GM20000 (cell line): ENCODE measurements at regions not wholly inside any gene's neighbourhood (a gene's known extent, or its start where the extent isn't known, plus 50 kb on each side); places are given as distances from the start of the nearest gene placed in this dataset.
A peak's percentile ranks its signal among the peaks of the same experiment; 100 is the strongest.

Experiments
- DNase-seq: peaks from one replicate; pipeline ENCODE4 v3.0.0; 2012; ENCODE audit warnings: low spot score
- TF ChIP-seq, protein P1 (sequence below): IDR thresholded peaks from 2 replicates; pipeline ENCODE4 v1.5.1; 2012; ENCODE audit warnings: mild to moderate bottlenecking, control low read depth; ENCODE audit errors: extremely low read depth, missing control alignments

DNA sequence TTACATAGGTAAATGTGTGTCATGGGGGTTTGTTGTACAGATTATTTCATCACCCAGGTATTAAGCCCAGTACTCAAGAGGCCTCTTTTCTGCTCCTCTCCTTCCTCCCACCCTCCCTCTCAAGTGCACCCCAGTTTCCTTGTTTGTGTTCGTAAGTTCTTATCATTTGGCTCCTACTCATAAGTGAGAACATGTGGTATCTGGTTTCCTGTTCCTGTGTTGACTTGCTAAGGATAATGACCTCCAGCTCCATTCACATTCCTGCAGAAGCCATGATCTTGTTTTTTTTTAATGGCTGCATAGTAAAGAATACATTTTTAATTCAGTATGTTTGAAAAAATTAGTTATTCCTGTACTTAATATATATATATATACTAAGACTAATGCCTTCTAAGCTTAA is 107.7 kb downstream of the CLDN17 start:
- no peak for DNase-seq
- TF ChIP-seq, protein P1, sequence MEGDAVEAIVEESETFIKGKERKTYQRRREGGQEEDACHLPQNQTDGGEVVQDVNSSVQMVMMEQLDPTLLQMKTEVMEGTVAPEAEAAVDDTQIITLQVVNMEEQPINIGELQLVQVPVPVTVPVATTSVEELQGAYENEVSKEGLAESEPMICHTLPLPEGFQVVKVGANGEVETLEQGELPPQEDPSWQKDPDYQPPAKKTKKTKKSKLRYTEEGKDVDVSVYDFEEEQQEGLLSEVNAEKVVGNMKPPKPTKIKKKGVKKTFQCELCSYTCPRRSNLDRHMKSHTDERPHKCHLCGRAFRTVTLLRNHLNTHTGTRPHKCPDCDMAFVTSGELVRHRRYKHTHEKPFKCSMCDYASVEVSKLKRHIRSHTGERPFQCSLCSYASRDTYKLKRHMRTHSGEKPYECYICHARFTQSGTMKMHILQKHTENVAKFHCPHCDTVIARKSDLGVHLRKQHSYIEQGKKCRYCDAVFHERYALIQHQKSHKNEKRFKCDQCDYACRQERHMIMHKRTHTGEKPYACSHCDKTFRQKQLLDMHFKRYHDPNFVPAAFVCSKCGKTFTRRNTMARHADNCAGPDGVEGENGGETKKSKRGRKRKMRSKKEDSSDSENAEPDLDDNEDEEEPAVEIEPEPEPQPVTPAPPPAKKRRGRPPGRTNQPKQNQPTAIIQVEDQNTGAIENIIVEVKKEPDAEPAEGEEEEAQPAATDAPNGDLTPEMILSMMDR = no peak

DNA sequence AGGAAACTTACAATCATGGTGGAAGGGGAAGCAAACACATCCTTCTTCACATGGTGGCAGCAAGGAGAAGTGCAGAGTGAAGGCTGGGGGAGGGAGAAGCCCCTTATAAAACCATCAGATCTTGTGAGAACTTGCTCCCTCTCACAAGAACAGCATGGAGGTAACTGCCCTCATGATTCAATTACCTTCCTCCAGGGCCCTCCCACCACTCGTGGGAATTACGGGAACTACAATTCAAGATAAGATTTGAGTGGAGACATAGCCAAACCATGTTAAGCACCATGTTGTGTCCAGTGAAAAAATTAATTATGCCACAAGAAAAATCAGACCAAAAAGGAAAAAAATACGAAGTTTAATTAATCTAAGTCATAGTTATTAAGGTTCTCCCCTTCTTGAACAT is 109.5 kb downstream of the CLDN17 start:
- TF ChIP-seq, protein P1 = no peak
- DNase-seq = no peak

DNA sequence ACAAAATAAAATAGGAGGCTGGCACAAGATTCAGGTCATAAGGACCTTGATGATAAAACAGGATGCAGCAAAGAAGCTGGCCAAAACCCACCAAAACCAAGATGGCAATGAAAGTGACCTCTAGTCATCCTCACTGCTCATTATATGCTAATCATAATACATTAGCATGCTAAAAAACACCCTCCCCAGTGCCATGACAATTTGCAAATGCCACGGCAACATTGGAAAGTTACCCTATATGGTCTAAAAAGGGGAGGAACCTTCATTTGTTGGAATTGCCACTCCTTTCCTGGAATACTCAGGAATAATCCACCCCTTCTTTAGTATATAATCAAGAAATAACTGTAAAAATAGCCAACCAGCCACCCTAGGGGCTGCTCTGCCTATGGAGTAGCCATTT is 108.8 kb upstream of the GRIK1 start:
- TF ChIP-seq, protein P1 = no peak
- no peak for DNase-seq

DNA sequence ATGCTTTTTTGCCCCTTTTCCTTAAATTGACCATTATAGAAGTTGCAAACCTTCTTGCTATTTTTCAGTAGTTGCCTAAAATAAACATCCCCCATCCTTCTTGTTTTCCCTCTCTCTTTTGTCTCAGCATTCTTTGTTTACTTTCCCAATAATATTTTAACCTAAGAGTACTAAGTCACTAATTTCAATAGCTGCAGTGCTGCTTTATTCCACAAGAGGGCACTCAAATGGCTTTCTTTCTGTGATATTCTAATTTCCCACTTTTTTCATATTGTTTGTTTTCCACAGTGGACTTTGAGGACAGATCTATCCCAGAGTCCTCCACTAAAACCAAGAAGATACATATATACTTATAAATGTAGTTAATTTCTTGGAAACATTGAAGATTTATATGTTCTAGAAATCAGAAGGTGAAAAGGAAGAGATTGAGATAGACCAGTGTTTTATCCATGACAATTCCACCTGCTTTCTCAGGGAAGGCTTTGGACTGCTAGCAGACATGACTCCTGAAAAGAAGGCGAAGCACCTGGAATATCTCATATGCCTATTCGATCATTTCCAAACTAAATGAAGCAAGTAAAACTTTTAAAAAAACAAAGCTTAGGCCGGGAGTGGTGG is 104.8 kb upstream of the GRIK1 start:
- peak; percentile 4 for DNase-seq
- TF ChIP-seq, protein P1 = peak; percentile 72

DNA sequence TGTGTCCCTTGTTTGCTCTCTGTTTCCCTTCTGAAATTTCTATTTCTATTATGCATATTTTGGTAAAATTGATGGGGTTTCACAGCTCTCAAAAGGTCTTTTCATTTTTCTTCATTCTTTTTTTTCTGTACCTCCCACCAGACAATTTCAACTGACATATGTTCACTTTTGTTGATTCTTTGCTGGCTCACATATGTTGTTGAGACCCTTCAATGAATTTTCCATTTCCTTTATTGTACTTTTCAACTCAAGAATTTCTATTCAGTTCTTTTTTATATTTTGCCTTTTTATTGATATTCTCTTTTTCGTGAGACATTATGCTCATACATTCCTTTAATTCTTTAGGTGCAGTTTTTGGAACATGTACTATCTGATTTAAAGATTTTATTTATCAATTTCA is 102.6 kb upstream of the GRIK1 start:
- TF ChIP-seq, protein P1 = no peak
- no peak for DNase-seq

DNA sequence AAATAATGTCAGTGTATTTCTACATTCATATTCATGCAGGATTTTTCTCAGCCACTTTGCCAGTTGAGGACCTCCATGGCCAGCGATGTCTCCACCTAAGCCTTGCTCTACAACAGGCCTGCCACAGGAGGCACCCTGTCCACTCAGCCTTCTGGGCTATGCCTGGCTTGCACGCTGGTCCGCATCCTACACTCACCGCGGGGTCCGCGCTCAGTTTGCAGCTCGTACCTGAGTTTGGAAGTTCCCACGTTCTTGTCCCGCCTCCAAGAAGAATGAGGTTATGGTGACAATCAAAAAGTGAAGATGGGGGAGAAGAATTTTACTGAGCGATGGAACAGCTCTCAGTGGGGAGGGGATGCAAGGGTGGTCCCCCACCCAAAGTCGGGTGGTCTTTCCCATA is 93.6 kb upstream of the GRIK1 start:
- no peak for DNase-seq
- TF ChIP-seq, protein P1 = no peak

DNA sequence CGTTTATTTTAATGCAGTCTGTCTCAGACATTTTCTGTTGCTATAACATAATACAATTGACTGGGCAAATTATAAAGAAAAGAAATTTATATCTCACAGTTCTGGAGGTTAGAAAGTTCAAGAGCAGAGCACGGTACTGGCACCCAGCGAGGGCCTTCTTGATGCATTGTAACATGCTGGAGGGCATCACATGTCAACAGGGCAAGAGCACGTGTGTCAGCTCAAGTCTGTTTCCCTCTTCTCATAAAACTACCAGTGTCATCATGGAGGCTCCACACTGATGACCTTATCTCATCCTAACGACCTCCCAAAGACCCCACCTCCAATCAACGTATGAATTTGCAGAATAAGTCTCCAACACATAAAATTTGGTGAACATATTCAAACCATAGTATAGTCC is 90.6 kb upstream of the GRIK1 start:
- DNase-seq = no peak
- TF ChIP-seq, protein P1 = no peak
